SW480 (cell line): ENCODE measurements at regions not wholly inside any gene's neighbourhood (a gene's known extent, or its start where the extent isn't known, plus 50 kb on each side); places are given as distances from the start of the nearest gene placed in this dataset.
"Not testable (repeated sequence)": the region's sequence is repeated elsewhere in the genome, so short reads cannot be mapped to it uniquely, and the experiment has no call there.

Experiments
- DNase-seq: peaks from one replicate; pipeline ENCODE4 v3.0.0-alpha.2; 2016; ENCODE audit warnings: low spot score

DNA sequence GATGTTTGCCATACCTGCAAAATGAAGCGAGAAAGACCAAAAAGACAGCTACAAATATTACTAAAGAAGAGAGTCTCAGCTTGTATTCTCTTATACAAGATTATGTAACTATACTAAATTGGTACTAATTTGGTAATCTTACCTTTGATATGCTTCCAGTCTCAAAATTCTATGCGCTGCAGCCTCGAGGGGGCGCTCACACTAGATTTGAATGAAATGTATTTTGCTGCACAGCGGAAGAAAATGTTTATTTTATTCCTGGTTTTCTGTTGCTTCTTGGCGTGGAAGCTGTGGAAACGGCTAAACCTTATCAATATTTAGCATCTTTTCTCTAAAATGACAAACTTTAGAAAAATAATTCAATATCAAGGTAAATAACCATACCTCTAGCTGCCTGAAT lies 267.0 kb upstream of the NUDT12 start:
- DNase-seq = no peak

DNA sequence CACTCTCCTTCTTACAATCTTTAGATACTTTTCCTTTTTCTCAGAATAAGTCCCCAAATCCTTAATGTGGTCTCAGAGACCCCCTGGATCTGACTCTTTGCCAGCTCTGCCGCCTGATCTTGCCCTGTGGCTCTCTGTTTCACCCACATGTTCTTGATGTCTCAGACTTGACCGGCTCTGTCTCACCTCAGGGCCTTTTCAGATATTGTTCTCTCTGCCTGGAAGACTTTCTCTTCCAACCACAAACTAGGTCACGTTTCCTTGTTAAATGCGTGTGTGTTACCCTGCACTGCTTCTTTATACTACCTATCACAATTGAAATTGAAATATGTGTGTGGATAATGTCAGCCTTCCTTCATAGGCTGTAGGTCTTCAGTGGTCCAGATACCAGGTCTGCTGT lies 265.4 kb upstream of the NUDT12 start:
- DNase-seq = no peak

DNA sequence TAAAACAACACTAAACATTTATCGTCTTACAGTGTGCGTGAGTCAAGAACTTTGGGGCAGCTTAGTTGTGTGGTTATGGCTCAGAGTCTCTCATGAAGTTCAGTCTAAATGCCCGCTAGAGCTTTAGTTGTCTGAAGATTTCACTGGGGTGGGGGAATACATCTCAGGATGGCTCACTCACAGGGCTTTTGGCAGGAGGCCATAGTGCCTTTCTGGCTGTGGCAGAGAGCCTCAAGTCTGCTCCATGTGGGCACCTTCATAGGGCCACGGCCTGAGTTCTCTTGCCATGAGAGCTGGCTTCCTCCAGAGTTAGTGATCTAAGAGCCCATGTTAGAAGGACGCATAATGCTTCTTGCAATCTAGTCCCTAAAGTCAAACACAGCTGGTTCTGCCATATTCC lies 258.8 kb upstream of the NUDT12 start:
- no peak for DNase-seq

- DNase-seq = peak; percentile 73
Observed at GRCh38 chr5:103808464-103809106, 246.0 kb upstream of the NUDT12 start.

- DNase-seq = no peak
Observed at GRCh38 chr5:103804711-103805110, 242.1 kb upstream of the NUDT12 start.

GRCh38 chr5:103801681-103802080 lies 239.1 kb upstream of the NUDT12 start:
- DNase-seq = no peak

GRCh38 chr5:103800741-103801495 lies 238.3 kb upstream of the NUDT12 start:
- DNase-seq = no peak

DNA sequence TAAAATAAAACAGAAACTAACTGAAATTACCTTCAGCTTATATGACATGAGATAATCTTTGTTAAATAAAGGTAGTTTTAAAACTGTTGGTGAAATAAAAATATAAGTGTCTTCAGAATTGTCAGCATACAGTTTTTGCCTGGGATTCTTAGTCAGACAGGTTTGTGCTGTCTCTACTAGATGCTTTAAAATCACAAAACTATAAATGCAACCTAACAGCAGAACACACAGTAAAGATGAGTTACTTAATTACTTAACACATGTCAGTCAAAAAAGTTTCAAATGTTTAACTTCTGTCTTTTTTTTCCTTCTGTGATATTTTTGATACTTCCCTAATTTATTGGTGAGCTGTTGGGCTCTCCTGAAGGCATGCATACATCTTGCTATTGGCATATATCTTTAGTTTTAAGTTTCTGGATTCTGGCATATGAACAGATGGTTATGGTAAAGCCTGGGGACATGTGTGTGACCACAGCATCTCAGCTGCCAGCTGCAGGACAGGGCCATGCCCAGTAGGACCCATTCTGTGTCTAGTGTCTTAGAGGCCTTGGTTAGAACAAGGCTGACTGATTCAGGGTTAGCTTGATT lies 231.1 kb upstream of the NUDT12 start:
- DNase-seq = no peak

DNA sequence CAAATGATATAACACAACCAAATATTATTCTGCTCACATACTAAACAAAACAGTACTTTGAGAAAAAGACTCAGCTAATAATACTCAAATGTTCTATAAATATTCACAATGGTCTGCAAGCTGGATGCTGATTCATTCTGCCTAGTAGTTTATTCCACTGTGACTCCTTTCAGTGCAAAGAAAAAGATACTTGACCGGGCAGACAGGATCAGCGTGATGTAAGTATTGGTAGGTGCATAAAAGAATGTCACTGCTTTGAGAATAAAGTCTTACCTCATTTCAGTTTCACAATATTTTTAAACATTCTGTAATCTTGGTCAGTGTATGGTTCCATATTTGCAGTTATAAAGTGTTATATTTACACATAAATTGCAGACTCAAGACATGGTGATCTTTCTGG lies 223.0 kb upstream of the NUDT12 start:
- DNase-seq = no peak

- no peak for DNase-seq
Observed at GRCh38 chr5:103783669-103784068, 221.1 kb upstream of the NUDT12 start.

GRCh38 chr5:103780794-103781193 lies 218.2 kb upstream of the NUDT12 start:
- no peak for DNase-seq

DNA sequence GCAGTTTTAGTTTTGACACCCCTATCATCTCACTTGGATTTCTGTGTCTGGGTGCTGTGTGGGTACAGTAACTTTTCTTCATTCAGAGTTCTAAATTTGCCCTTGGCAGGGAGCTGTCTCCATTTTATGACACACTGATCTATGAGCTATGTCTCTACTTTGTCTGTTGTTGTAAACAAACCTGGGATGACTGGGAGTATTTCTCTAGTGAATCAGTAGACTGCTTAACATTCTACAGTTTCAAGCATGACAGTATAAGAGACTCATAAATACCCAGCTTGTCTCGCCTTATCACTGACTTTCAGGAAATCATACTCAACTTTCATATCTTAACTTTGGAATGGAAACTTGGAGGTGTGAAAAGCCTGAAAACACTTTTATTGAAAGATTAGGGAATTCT lies 212.1 kb upstream of the NUDT12 start:
- DNase-seq = no peak

DNA sequence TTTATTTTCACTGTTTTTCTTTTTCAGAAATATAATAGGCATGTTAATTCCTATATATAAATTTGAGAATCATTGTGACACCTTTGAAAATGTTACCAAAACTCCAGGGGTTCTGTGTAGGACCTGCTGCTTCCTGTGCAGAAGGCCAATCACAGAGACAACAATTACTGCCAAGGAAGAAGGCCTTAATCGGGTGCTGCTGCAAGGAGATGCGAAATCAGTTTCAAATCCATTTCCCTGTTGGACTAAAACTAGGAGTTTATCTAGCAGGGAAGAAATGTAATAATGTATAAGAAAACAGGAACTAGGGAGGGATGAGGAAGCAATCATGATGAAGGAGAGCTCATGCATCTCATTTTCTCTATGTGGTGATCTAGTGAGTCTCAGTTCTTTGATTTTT lies 209.7 kb upstream of the NUDT12 start:
- DNase-seq = no peak

DNA sequence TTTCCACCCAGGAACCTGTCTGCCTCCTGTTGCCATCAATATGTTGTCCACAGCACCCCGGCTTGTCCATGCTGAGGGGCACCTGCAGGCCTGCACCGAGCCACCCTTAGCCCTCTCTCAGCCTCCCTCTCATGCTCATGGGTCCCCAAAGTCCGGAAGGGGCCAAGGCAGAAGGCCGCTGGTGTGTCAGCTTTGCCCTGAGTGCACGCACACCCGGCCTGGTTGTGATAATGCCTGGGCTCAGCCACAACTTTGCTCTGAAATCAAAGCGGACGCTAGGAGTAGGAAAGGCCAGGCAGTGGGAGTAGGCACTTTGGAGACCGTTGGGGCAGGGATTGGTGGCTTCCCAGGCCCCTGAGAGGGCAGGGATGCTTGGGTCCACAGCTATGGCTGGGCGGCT lies 201.8 kb upstream of the NUDT12 start:
- no peak for DNase-seq

DNA sequence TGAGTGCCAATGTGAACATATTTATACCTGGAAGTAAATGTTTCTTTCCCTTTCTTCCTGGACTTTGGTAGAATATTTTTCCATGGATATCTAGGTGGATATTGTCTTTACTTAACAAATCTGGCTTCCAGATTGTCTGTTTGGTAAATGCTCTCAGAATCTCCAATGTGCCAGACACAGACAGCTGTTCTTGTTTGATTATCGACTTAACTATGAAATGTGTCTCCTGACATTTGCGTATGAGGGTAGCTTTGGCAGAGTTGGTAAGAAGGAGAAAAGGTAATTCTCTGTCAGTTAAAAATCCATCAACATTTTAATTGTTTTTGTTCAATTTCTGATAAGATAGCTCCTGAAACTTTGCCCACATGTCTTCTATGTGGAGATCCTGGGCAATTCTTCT lies 196.4 kb upstream of the NUDT12 start:
- DNase-seq = no peak

DNA sequence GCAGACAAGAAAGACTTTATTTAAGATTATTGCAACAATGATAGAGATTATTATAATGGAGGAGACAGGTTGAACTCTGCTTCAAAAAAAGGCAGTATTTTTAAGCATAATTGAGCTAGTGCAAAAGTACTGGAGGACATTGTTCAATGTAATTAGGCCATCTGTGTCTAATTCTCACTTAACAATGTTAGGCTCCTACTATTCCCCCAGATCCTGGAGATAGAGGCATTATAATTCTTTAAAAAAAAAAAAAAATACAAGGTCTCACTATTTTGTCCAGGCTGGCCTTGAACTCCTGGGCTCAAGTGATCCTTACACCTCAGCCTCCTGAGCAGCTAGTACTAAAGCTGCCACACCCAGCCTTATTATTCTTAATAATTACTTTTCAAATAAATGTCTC lies 193.4 kb upstream of the NUDT12 start:
- DNase-seq = no peak

DNA sequence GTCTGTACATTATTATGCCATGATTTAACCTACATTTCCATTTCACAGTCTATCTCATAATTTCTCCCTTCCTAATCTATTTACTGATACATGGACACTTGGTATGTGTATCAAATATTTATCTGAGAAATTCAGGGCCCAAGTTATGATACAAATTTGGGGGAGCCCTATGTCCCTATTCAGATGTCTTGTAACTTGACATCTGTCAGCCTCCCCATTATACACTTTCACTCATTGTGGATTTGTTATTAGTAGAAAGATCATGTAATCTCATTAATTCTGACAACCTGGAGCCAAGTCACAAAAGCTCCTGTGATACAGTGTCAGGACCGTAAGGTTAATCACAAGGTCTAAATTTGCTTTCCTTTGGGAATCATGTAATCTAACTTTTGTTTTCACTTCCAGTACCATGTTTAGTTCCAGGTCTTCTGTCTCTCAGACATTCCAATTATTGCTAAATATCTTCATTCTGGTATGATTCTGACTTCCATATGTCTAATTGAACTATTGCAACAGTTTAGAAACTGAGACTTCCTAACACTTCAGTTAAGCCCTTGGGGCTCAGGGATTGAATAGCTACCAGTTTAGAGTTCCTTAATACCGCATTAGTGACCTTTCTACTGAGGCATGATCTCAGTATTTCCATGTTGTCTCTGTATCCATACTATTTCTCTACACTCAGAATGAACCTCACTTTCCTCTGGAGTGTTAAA lies 182.9 kb upstream of the NUDT12 start:
- DNase-seq = no peak

GRCh38 chr5:103744159-103744558 lies 181.6 kb upstream of the NUDT12 start:
- DNase-seq = no peak

DNA sequence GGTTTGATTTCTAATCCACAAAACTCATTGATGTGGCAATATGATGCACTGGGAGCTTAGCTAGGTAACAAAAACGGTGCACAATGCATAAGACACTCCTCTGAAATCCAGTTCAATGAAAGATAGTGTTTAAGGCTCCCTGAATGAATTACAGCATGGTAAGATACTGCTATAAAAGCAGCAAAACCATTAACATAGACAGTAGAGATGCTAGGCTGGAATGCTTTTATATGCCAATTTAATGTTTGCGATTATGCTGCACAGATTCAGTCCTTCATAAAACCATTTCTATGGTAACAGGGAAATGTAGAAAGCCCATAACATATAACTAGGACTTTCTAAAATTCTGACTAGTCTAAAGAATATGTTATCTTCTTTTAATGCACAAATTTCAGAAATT lies 180.8 kb upstream of the NUDT12 start:
- no peak for DNase-seq

DNA sequence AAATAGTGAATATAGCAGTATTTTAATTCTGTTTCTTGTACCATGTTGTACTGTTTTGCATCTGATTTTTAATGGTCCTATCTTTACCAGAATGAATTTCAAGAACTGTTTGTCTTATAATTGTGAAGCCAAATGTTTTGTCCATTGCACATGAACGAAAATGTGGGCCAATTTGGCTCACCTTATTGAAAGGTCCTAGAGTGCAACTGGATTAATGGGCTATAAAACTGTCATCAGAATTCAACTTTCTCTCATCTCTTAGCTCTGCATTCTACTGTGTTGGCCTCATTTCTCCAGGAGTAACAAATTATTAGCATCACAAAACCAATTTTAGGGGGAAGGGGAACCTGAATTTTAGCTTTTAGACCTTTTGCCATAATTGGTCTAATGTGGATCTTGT lies 179.4 kb upstream of the NUDT12 start:
- no peak for DNase-seq

DNA sequence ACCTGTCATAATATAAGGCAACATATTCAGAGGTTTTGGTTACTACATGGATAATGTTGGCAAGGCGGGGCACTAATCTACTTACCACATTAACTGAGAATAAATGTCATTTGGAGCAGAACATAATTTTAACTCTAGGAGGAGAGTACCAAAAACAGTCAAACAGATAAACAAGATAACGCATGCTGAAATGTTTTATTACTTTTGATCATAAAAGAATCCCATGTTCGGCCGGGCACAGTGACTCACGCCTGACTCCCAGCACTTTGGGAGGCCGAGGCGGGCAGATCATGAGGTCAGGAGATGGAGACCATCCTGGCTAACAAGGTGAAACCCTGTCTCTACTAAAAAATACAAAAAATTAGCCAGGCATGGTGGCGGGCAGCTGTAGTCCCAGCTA lies 173.8 kb upstream of the NUDT12 start:
- not testable (repeated sequence) for DNase-seq

- DNase-seq = no peak
Observed at GRCh38 chr5:103724271-103724670, 161.7 kb upstream of the NUDT12 start.

- DNase-seq = no peak
Observed at GRCh38 chr5:103721183-103721582, 158.6 kb upstream of the NUDT12 start.
